ENCODE measurements at regions not wholly inside any gene's neighbourhood (a gene's known extent, or its start where the extent isn't known, plus 50 kb on each side); places are given as distances from the start of the nearest gene placed in this dataset.

DNA sequence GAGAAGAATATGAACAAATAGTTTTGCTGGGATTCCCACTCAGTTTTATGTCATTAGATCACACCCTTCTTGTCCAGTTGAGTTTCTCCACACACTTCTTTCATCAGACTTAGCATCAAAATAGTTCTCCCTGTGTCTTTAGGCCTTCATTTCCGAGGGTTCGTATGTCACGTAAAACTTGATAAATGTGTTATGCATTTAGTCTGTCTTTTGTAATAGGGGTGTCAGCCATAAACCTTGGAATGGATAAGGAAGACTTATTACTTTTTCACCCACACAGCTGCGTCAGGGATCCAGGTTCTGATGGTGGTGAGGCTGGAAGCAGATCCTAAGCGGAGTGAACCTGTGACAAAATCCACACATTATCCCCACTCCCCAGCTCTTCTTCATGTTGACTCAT is 246.8 kb downstream of the CD83 start:
- TF ChIP-seq EZH2 (IDR thresholded peaks at IDR 0.05; ENCODE audit: insufficient read depth, low read length): no peak
- TF ChIP-seq, protein P1, sequence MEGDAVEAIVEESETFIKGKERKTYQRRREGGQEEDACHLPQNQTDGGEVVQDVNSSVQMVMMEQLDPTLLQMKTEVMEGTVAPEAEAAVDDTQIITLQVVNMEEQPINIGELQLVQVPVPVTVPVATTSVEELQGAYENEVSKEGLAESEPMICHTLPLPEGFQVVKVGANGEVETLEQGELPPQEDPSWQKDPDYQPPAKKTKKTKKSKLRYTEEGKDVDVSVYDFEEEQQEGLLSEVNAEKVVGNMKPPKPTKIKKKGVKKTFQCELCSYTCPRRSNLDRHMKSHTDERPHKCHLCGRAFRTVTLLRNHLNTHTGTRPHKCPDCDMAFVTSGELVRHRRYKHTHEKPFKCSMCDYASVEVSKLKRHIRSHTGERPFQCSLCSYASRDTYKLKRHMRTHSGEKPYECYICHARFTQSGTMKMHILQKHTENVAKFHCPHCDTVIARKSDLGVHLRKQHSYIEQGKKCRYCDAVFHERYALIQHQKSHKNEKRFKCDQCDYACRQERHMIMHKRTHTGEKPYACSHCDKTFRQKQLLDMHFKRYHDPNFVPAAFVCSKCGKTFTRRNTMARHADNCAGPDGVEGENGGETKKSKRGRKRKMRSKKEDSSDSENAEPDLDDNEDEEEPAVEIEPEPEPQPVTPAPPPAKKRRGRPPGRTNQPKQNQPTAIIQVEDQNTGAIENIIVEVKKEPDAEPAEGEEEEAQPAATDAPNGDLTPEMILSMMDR (IDR thresholded peaks at IDR 0.05; ENCODE audit: insufficient read depth, low read depth, low read length): no peak
